HCT116 (cell line): ENCODE measurements at regions not wholly inside any gene's neighbourhood (a gene's known extent, or its start where the extent isn't known, plus 50 kb on each side); places are given as distances from the start of the nearest gene placed in this dataset.

ENCODE experiments used
- ATF3 ChIP-seq: IDR thresholded peaks from 2 replicates; pipeline ENCODE4 v1.6.1; 2012
- CTCF ChIP-seq, 3 experiments: fragments of 200-600 bp in 1 of 3; sonication (generic) in 1 of 3; IDR thresholded peaks in 2 of 3; conservative IDR thresholded peaks in 1 of 3; 2 replicates each; pipeline ENCODE4 v1.5.1; 2012 to 2017; ENCODE audit warnings: low read depth in 2 of 3, low read length in 2 of 3, antibody characterized with exemption in 1 of 3, borderline replicate concordance in 1 of 3, control low read depth in 1 of 3, mild to moderate bottlenecking in 1 of 3, mixed read lengths in 1 of 3, mixed run types in 1 of 3, moderate library complexity in 1 of 3; ENCODE audit not compliant: insufficient read depth in 1 of 3
- EZH2phosphoT487 ChIP-seq: fragments of 200-600 bp; IDR thresholded peaks from 2 replicates; pipeline ENCODE4 v1.6.1; 2018; ENCODE audit warnings: antibody characterized with exemption, borderline replicate concordance
- FOSL1 ChIP-seq: IDR thresholded peaks from 2 replicates; pipeline ENCODE4 v1.6.1; 2012; ENCODE audit warnings: low read depth
- JUND ChIP-seq: IDR thresholded peaks from 2 replicates; pipeline ENCODE4 v1.6.1; 2012
- MAX ChIP-seq: IDR thresholded peaks from 2 replicates; pipeline ENCODE4 v1.6.1; 2012
- POLR2A ChIP-seq: IDR thresholded peaks from 2 replicates; pipeline ENCODE4 v1.7.0; 2011; ENCODE audit warnings: borderline replicate concordance; ENCODE audit not compliant: insufficient read depth, insufficient read length; ENCODE audit errors: extremely low read depth
- RAD21 ChIP-seq: IDR thresholded peaks from 2 replicates; pipeline ENCODE4 v1.6.1; 2012; ENCODE audit warnings: low read depth, mild to moderate bottlenecking
- SP1 ChIP-seq: IDR thresholded peaks from 2 replicates; pipeline ENCODE4 v1.6.1; 2012; ENCODE audit warnings: low read depth
- YY1 ChIP-seq: IDR thresholded peaks from 2 replicates; pipeline ENCODE4 v1.6.1; 2011; ENCODE audit warnings: low read length, low read depth, moderate library complexity, mild to moderate bottlenecking; ENCODE audit not compliant: insufficient replicate concordance; ENCODE audit errors: extremely low read depth

- TF ChIP-seq YY1 (no peak), POLR2A (no peak), MAX (no peak), CTCF (IDR thresholded peaks at IDR 0.05 in 2 of 3, conservative IDR thresholded peaks at IDR 0.05 in 1 of 3; ENCODE audit: borderline replicate concordance in 1 of 3, insufficient read depth in 1 of 3, low read depth in 2 of 3, low read length in 2 of 3) (no peak), EZH2phosphoT487 (no peak), ATF3 (no peak), JUND (no peak), FOSL1 (no peak), RAD21 (no peak), SP1 (no peak)
Observed at GRCh38 chr6:142531727-142532126, 229.9 kb downstream of the ADGRG6 start.
